ENCODE measurements at regions not wholly inside any gene's neighbourhood (a gene's known extent, or its start where the extent isn't known, plus 50 kb on each side); places are given as distances from the start of the nearest gene placed in this dataset.

GRCh38 chr1:38113159-38113666 is 66.6 kb upstream of the POU3F1 start:
- no peak for TF ChIP-seq CTCF (IDR thresholded peaks at IDR 0.05)
- TF ChIP-seq POLR2A (IDR thresholded peaks at IDR 0.05), result no peak
